Esophagus squamous epithelium (tissue), 4 donors: ENCODE measurements at regions not wholly inside any gene's neighbourhood (a gene's known extent, or its start where the extent isn't known, plus 50 kb on each side); places are given as distances from the start of the nearest gene placed in this dataset.

Experiments
- CTCF ChIP-seq, 6 experiments: fragments of 450-650 bp in 4 of 6; fragments of 200-600 bp in 2 of 6; sonication (generic) in 2 of 6; IDR thresholded peaks; one replicate each; pipeline ENCODE4 v1.5.1; 2016 to 2019; ENCODE audit warnings: antibody characterized with exemption in 6 of 6, mild to moderate bottlenecking in 4 of 6, moderate library complexity in 4 of 6
- POLR2A ChIP-seq, 4 donors: fragments of 450-650 bp; IDR thresholded peaks; one replicate each; pipeline ENCODE4 v1.6.1; 2017; ENCODE audit warnings: antibody characterized with exemption in 4 of 4, mild to moderate bottlenecking in 4 of 4, moderate library complexity in 3 of 4

GRCh38 chr11:109898592-109898991 is 194.6 kb upstream of the ZC3H12C start:
- TF ChIP-seq POLR2A (IDR thresholded peaks at IDR 0.05) (no peak), CTCF (IDR thresholded peaks at IDR 0.05) (no peak)
